IPS-NIHi11 (cell line): ENCODE measurements at regions not wholly inside any gene's neighbourhood (a gene's known extent, or its start where the extent isn't known, plus 50 kb on each side); places are given as distances from the start of the nearest gene placed in this dataset.
A peak's percentile ranks its signal among the peaks of the same experiment; 100 is the strongest.

Source experiments
- DNase-seq: peaks from one replicate; pipeline ENCODE4 v3.0.0; 2012; ENCODE audit warnings: mixed read lengths, low spot score

GRCh38 chr7:98040626-98041360 lies 50.8 kb upstream of the OCM2 start:
- DNase-seq: no peak

GRCh38 chr7:98046816-98047215 lies 56.8 kb upstream of the OCM2 start:
- DNase-seq: no peak

- no peak for DNase-seq
Observed at GRCh38 chr7:98049034-98049433, 57.6 kb upstream of the LMTK2 start.

- DNase-seq: peak; percentile 91
Observed at GRCh38 chr7:98051118-98051744, 55.4 kb upstream of the LMTK2 start.

- DNase-seq: no peak
Observed at GRCh38 chr7:98054585-98054984, 52.1 kb upstream of the LMTK2 start.

GRCh38 chr7:98056580-98056979 lies 50.1 kb upstream of the LMTK2 start:
- no peak for DNase-seq
